ENCODE measurements at regions not wholly inside any gene's neighbourhood (a gene's known extent, or its start where the extent isn't known, plus 50 kb on each side); places are given as distances from the start of the nearest gene placed in this dataset.

DNA sequence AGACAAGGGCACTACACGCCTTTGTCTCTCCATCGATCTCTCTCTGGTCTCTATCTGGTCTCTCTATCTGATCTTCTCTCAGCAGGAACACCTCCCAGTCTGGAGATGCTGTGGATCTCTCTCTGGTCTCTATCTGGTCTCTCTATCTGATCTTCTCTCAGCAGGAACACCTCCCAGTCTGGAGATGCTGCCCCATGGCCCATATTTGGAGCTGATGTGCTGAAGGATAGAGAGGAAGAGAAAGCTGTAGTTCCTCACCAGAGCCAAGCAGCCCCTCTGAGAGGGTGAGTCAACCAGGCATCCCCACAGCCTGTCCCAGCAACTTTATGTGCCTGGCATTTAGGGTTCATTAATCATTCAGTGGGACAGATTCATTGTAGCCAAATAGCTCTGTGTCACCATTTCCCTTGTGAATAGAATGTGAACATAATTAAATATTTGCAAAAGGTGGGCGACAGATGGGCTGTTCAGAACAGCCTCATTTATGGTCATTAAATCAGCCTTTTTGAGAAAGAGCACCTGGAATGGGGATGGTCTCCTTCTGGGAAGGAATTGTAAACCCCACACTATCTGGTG, 189.3 kb upstream of the MAST4 start:
- no peaks in the 10 kb centered on the region for H3K36me3 ChIP-seq (replicated peaks; ENCODE audit: control insufficient read depth, insufficient read depth, low read length)
- H3K4me3 ChIP-seq (ENCODE audit: insufficient read depth, low read depth, low read length), result no peak overlapping the region
- no peaks in the 10 kb centered on the region for H3K27me3 ChIP-seq (ENCODE audit: control insufficient read depth, insufficient read depth, low read length)
- DNase-seq, result no peak

DNA sequence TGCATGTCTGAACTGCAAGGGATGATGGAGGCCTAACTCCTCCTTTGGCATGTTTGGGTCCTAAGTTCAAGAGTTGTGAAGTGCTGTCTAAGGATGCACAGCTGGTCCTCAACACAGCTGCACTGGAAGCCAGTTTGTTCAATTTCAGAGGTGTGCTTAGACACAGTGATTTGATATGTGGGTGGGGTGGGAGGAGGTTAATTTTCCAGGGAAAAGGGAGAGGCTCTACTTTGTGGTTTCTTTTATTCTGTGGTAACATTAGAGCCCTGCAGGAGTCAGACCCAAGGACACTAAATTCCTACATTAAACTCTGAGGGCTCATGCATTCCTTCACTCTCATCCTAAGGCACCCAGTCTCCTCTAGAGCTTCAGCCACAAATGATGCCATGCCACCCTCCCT, 188.4 kb upstream of the MAST4 start:
- Histone ChIP-seq H3K4me3 (ENCODE audit: insufficient read depth, low read depth, low read length) (no peak overlapping the region), H3K36me3 (replicated peaks; ENCODE audit: control insufficient read depth, insufficient read depth, low read length) (no peaks in the 10 kb centered on the region), H3K27me3 (ENCODE audit: control insufficient read depth, insufficient read depth, low read length) (no peaks in the 10 kb centered on the region)
- DNase-seq, result no peak

DNA sequence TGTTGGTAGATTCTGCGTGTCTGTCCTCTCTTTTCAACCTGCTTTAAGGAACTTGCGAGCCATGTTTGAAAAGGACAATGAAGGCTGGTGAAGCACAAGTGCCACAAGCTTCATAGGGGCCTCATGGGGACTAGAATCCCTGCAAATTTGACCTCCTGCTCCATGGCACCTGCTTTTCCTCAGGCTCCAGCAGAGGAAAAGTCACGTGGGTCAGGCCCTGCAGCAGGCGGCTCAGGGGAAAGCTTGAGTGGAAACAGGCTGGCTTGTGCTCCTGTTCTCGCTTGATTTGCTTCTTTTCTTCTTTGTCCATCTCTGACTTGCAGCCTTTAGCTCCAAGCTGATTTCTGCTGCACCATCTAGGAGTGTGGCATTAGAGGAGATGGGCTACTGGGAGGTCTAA, 187.6 kb upstream of the MAST4 start:
- H3K27me3 ChIP-seq (ENCODE audit: control insufficient read depth, insufficient read depth, low read length), result no peaks in the 10 kb centered on the region
- DNase-seq, result no peak
- H3K4me3 ChIP-seq (ENCODE audit: insufficient read depth, low read depth, low read length), result no peak overlapping the region
- no peaks in the 10 kb centered on the region for H3K36me3 ChIP-seq (replicated peaks; ENCODE audit: control insufficient read depth, insufficient read depth, low read length)

DNA sequence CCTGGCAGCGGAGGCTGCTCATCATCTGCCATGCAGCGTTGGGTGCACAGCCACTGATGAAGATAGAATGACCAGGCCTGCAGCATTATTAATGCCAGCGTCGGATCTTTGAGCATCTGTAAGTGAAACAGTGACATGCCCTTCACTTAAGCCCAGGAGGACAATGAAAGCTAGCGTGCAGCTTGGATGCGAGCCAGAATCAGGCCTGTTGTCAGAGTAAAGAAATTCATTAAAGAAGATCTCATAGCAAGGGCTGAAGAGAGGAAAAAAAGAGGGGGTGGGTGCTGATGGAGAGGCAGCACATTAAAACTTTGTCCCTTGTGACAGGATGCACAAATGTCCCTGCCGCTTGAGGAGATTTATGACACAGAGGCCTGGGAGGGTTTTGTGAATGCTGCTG, 186.1 kb upstream of the MAST4 start:
- Histone ChIP-seq H3K4me3 (ENCODE audit: insufficient read depth, low read depth, low read length) (no peak overlapping the region), H3K36me3 (replicated peaks; ENCODE audit: control insufficient read depth, insufficient read depth, low read length) (no peaks in the 10 kb centered on the region), H3K27me3 (ENCODE audit: control insufficient read depth, insufficient read depth, low read length) (no peaks in the 10 kb centered on the region)
- no peak for DNase-seq

DNA sequence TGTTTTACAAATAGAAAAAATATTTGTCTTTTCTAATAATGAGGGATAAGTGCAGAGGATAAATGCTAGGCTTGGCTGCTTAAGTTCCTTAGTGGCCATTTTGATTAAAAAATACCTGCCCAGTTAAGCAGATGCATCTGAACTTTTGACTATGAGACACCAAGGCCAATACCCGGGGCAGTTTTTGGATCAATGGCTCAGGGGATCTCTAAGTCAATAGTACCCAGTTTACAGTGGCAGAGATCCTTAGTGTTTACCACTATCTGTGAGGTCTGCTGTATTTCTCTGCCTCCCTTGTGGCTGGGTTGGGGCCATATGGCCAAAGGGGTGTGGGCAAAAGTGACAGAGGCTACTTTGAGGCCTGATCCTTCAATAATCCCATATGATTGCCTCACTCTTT, 184.5 kb upstream of the MAST4 start:
- Histone ChIP-seq H3K27me3 (ENCODE audit: control insufficient read depth, insufficient read depth, low read length) (no peaks in the 10 kb centered on the region), H3K36me3 (replicated peaks; ENCODE audit: control insufficient read depth, insufficient read depth, low read length) (no peaks in the 10 kb centered on the region), H3K4me3 (ENCODE audit: insufficient read depth, low read depth, low read length) (no peak overlapping the region)
- DNase-seq, result no peak

DNA sequence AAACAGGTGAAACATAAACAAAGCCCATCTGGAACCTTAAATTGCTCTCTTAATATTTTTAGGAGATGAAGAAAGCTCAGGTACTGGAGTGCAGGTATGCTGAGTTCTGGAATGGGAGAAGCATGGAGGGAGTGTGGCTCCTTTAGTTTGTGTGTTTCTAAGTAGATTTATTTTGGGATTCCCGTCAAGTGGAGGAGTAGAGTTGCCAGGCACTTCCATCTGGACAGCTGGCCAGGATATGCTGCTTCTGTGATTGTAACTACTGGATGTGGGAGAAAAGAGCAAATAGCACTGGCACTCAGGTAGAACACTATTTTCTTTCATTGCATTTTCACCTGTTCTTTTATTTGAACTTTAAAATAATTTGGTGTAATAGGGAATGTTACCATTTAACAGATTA, 182.3 kb upstream of the MAST4 start:
- Histone ChIP-seq H3K36me3 (replicated peaks; ENCODE audit: control insufficient read depth, insufficient read depth, low read length) (no peaks in the 10 kb centered on the region), H3K27me3 (ENCODE audit: control insufficient read depth, insufficient read depth, low read length) (no peaks in the 10 kb centered on the region), H3K4me3 (ENCODE audit: insufficient read depth, low read depth, low read length) (no peak overlapping the region)
- no peak for DNase-seq

DNA sequence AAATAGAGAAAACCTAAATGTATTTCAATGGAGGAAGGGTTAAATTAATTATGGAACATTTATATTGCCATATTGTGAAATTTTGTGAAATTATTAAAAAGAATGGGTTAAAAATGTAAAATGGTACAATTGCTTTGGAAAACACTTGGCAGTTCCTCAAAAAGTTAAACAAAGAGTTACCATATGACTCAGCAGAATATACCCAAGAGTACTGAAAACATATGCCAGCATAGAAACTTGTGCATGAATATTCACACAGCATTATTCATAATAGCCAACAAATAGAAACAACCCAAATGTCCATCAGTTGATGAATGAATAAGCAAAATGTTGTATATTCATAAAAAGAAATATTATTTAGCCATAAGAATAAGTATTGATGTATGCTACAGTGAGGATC, 181.0 kb upstream of the MAST4 start:
- Histone ChIP-seq H3K4me3 (ENCODE audit: insufficient read depth, low read depth, low read length) (no peak overlapping the region), H3K36me3 (replicated peaks; ENCODE audit: control insufficient read depth, insufficient read depth, low read length) (no peaks in the 10 kb centered on the region), H3K27me3 (ENCODE audit: control insufficient read depth, insufficient read depth, low read length) (no peaks in the 10 kb centered on the region)
- no peak for DNase-seq

DNA sequence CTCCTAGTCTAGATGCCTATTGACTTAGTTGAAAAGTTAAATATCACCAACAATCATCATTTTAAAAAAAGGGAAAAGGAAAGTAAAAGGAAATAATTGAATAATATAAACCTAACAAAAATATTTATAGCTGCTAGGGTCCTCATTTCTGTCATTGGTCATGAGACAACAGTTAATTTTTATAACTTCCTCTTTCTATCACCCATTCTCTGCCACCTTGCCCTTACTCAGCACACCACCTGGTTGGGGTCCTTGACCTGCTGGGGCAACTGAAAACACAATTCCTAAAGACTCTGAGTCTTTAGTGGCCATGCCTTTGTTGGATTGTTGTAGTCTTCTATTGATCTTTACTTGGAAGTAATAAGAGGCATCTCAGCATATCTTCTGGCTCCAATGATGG, 179.5 kb upstream of the MAST4 start:
- Histone ChIP-seq H3K4me3 (ENCODE audit: insufficient read depth, low read depth, low read length) (no peak overlapping the region), H3K36me3 (replicated peaks; ENCODE audit: control insufficient read depth, insufficient read depth, low read length) (no peaks in the 10 kb centered on the region), H3K27me3 (ENCODE audit: control insufficient read depth, insufficient read depth, low read length) (no peaks in the 10 kb centered on the region)
- no peak for DNase-seq

DNA sequence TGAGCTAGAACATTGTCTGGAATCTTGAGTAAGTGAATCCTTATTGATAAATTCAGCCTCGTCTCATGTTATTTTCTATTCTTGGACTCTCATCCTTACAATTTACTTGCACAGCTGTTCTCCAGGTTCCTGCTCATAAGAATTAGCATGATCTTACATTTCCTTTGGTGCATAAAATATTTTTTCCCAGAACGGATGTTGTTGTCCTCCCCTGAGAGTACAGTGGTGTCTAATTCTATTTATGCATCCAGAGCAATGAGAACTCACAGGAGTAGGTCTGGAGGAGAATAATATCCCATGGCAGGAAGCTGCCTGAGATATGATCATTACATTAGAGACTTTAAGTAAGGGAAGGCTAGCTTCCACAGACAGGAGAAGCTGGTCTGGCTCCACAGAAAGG, 178.4 kb upstream of the MAST4 start:
- Histone ChIP-seq H3K4me3 (ENCODE audit: insufficient read depth, low read depth, low read length) (no peak overlapping the region), H3K27me3 (ENCODE audit: control insufficient read depth, insufficient read depth, low read length) (no peaks in the 10 kb centered on the region), H3K36me3 (replicated peaks; ENCODE audit: control insufficient read depth, insufficient read depth, low read length) (no peaks in the 10 kb centered on the region)
- DNase-seq, result no peak

DNA sequence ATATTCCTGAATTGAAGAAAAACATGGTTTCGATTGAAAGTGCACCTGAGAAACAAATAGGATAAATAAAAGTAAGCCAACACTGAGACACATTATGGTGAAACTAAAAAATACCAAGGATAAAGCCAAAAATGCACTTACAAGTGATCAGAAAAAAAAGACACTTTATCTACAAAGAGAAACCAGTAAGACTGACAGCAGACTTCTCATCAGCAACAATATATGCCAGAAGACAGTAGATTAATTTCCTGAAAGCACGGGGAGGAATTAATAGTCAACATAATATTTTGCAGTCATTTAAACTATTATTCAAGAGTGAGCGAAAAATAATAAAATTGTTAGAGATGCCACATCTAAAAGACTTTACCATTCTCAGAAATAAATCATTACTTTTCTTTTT, 172.7 kb upstream of the MAST4 start:
- Histone ChIP-seq H3K36me3 (replicated peaks; ENCODE audit: control insufficient read depth, insufficient read depth, low read length) (no peaks in the 10 kb centered on the region), H3K4me3 (ENCODE audit: insufficient read depth, low read depth, low read length) (no peak overlapping the region), H3K27me3 (ENCODE audit: control insufficient read depth, insufficient read depth, low read length) (no peaks in the 10 kb centered on the region)
- no peak for DNase-seq

DNA sequence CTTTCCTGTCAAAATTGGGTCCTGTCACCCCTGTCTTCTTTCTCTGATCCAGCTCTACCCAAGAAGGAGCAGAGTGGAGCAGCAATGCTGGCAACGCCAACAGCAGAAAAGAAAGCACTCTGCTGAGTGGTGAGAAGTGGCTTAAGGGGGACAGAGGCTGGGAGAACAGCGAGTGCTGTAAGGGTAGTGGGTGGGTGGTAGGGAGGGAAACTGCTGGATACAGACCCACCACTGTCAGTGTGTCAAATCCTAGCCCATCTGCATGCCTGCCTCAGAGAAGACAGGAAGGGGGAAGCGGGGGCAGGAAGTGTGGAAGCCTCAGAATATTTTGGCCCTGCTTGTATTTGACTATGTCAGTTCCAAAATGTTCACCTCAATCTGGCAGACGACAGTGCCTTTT, 170.4 kb upstream of the MAST4 start:
- no peak for DNase-seq
- Histone ChIP-seq H3K27me3 (ENCODE audit: control insufficient read depth, insufficient read depth, low read length) (no peaks in the 10 kb centered on the region), H3K36me3 (replicated peaks; ENCODE audit: control insufficient read depth, insufficient read depth, low read length) (no peaks in the 10 kb centered on the region), H3K4me3 (ENCODE audit: insufficient read depth, low read depth, low read length) (no peak overlapping the region)

DNA sequence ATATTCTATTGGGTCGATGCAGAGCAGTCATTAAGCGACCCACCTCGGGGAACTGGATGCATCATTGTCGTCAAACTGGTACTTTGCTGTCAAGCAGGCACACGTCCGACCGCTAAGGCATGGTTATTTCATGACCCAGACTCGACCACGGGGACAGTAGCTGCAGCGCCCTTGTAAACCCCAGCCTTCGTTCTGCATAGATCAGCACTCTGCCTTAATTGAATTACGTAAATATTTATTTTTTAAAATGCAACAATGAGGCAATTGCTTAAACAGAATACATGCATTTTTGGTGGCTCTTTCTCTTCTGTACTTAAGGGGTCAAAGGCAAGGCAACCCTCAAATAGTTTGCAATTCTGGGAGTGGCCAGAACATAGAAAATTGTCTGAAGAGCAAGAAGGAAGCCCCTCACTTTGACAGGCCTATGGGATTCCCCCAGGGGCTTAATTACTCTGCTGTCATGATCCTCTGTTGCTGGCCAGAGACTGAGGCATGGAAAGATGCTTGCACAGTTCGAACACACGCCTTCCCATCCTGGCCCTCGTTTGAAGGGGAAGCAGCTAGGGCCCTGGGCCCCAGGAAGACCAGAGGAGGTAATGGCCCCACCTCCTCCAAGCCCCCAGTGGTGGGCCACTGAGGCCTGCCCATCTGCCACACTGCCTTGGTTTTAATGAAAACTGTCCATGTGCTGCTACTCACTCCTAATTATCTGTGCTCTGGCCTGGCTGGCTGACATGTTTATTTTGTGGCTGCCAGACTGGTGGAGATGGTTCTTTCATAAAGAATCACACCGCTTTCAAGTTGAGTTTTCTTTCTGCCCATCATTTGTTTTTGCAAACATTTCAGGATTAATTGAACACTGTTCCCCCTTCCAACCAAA, 169.7 kb upstream of the MAST4 start:
- Histone ChIP-seq H3K36me3 (replicated peaks; ENCODE audit: control insufficient read depth, insufficient read depth, low read length) (no peaks in the 10 kb centered on the region), H3K27me3 (ENCODE audit: control insufficient read depth, insufficient read depth, low read length) (no peaks in the 10 kb centered on the region)
- DNase-seq, result no peak

DNA sequence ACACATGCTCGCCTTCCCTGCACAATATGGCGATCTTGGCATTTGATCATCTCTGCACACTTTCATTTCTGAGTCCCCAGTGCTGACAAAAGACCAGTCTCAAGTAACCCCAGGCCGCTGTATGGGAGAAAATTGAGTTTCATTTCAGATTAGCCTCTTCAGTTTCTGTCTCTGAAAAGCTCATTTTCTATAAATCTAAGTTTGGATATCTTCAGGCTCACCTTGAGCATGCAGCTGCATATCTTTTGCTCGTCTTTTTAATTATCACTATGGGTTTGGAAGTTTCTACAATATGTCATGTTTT, 169.1 kb upstream of the MAST4 start:
- no peak overlapping the region for H3K4me3 ChIP-seq (ENCODE audit: insufficient read depth, low read depth, low read length)
- H3K27me3 ChIP-seq (ENCODE audit: control insufficient read depth, insufficient read depth, low read length), result no peaks in the 10 kb centered on the region
- H3K36me3 ChIP-seq (replicated peaks; ENCODE audit: control insufficient read depth, insufficient read depth, low read length), result no peaks in the 10 kb centered on the region
- no peak for DNase-seq

More for the DNA sequence above, 169.7 kb upstream of the MAST4 start:
- no peak overlapping the region for H3K4me3 ChIP-seq (ENCODE audit: insufficient read depth, low read depth, low read length)

DNA sequence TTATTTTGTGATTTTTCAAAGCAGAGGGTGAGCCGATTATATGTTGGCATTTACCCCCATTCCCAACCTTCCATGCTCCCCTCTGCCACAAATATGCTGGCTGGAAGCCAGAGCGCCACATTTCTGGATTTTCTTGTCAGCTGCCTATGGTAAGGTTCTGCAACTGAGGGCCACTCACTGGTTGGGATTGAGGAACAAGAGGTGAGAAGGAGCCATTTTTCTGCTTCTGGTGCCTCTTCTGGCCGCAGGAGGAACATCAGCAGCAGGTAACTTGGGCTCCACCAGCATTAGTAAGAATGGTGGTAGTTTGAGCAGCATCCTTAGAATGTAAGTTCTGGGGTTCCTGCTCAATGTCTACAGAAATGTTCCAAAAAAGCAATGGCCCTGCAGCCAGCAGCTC, 159.5 kb upstream of the MAST4 start:
- no peak overlapping the region for H3K4me3 ChIP-seq (ENCODE audit: insufficient read depth, low read depth, low read length)
- H3K36me3 ChIP-seq (replicated peaks; ENCODE audit: control insufficient read depth, insufficient read depth, low read length), result no peaks in the 10 kb centered on the region
- no peaks in the 10 kb centered on the region for H3K27me3 ChIP-seq (ENCODE audit: control insufficient read depth, insufficient read depth, low read length)
- peak; percentile 37 for DNase-seq

DNA sequence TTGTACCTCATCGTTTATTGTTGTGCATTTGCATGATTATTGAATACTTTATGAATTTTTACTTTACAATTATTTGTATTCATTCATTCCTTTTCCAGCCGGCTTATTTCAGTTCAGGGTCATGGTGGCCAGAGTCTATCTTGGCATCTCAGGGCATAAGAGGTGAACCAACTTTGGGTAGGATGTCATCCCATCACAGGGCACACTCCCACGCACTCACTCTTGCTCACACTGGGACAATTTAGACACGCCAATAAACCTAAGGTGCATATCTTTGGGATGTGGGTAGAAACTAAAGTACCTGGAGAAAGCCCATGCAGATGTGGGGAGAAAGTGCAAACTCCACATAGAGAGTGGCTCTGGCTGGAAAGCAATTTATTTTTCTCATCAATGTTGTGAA, 158.1 kb upstream of the MAST4 start:
- H3K27me3 ChIP-seq (ENCODE audit: control insufficient read depth, insufficient read depth, low read length), result no peaks in the 10 kb centered on the region
- no peak overlapping the region for H3K4me3 ChIP-seq (ENCODE audit: insufficient read depth, low read depth, low read length)
- H3K36me3 ChIP-seq (replicated peaks; ENCODE audit: control insufficient read depth, insufficient read depth, low read length), result no peaks in the 10 kb centered on the region
- no peak for DNase-seq

DNA sequence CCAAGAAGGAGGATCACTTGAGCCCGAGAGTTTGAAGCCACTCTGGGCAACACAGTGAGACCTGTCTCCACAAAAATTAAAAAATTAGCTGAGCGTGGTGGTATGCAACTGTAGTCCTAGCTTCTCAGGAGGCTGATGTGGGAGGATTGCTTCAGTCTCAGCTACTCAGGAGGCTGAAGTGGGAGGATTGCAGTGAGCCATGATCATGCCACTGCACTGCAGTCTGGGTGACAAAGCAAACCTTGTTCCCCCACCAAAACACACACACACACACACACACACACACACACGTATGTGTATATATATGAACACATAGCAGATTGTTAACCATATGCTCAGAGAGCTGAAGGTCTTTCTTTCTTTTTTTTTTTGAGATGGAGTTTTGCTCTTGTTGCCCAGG, 157.5 kb upstream of the MAST4 start:
- DNase-seq, result no peak
- no peaks in the 10 kb centered on the region for H3K27me3 ChIP-seq (ENCODE audit: control insufficient read depth, insufficient read depth, low read length)
- H3K36me3 ChIP-seq (replicated peaks; ENCODE audit: control insufficient read depth, insufficient read depth, low read length), result no peaks in the 10 kb centered on the region
- H3K4me3 ChIP-seq (ENCODE audit: insufficient read depth, low read depth, low read length), result no peak overlapping the region
